IMR-90 (cell line): ENCODE measurements at regions not wholly inside any gene's neighbourhood (a gene's known extent, or its start where the extent isn't known, plus 50 kb on each side); places are given as distances from the start of the nearest gene placed in this dataset.

Experiments used
- ATAC-seq: fragments of 200-7000 bp; cut with Tn5 transposase; 2 replicates; pipeline ENCODE4 v1.9.1; 2020; ENCODE audit warnings: low read depth, mild to moderate bottlenecking, moderate library complexity
- BruUV-seq: library from RNA; stranded (reverse); fragments of 400-500 nt; replicated peaks from 2 replicates; lab custom pipeline; 2021; lab: Mats Ljungman, UMichigan
- CTCF ChIA-PET: fragments of 300-600 bp; formaldehyde crosslinking; extraction: SDS; loops from one replicate; lab custom pipeline; 2021; ENCODE audit warnings: antibody characterized with exemption; lab: Yijun Ruan, JAX
- POLR2A ChIA-PET: fragments of 300-600 bp; sonication (Branson Sonifier 250); formaldehyde crosslinking; loops from one replicate; lab custom pipeline; 2022; ENCODE audit warnings: antibody characterized with exemption; ENCODE audit not compliant: unreplicated experiment; lab: Charles Lee
- DNase-seq: peaks from one replicate; pipeline ENCODE4 v3.0.0; 2013
- H2AFZ ChIP-seq: replicated peaks from 2 replicates; pipeline ENCODE3; 2013; ENCODE audit warnings: low read length, mild to moderate bottlenecking; ENCODE audit not compliant: poor library complexity
- H2AK5ac ChIP-seq: 2 replicates; pipeline ENCODE4 v1.6.1; 2013; ENCODE audit warnings: low read depth, low read length, inconsistent platforms
- H2AK9ac ChIP-seq: replicated peaks from 2 replicates; pipeline ENCODE3; 2013; ENCODE audit warnings: mild to moderate bottlenecking, low read depth, low read length, moderate library complexity; ENCODE audit not compliant: poor library complexity
- H2BK120ac ChIP-seq: 2 replicates; pipeline ENCODE4 v1.6.1; 2013; ENCODE audit warnings: low read depth, low read length, inconsistent platforms
- H2BK15ac ChIP-seq: 3 replicates; pipeline ENCODE4 v1.6.1; 2013; ENCODE audit warnings: low read depth, low read length, inconsistent platforms
- H2BK20ac ChIP-seq: 2 replicates; pipeline ENCODE4 v1.6.1; 2013; ENCODE audit warnings: low read depth, mild to moderate bottlenecking, inconsistent platforms, low read length, moderate library complexity
- H2BK5ac ChIP-seq: 2 replicates; pipeline ENCODE4 v1.6.1; 2013; ENCODE audit warnings: mild to moderate bottlenecking, low read depth, low read length, inconsistent platforms; ENCODE audit not compliant: poor library complexity, severe bottlenecking
- H3K14ac ChIP-seq: replicated peaks from 2 replicates; pipeline ENCODE4 v1.6.1; 2013; ENCODE audit warnings: low read depth, low read length, inconsistent platforms
- H3K18ac ChIP-seq: 2 replicates; pipeline ENCODE4 v1.6.1; 2013; ENCODE audit warnings: low read depth, low read length, control low read depth
- H3K23ac ChIP-seq: 2 replicates; pipeline ENCODE4 v1.6.1; 2013; ENCODE audit warnings: low read depth, low read length, inconsistent platforms
- H3K27ac ChIP-seq: 2 replicates; pipeline ENCODE4 v1.5.1; 2013; ENCODE audit warnings: mild to moderate bottlenecking, control low read depth, low read length; ENCODE audit not compliant: insufficient read depth
- H3K27me3 ChIP-seq: 2 replicates; pipeline ENCODE4 v1.6.1; 2013; ENCODE audit warnings: low read length; ENCODE audit not compliant: control insufficient read depth, insufficient read depth
- H3K36me3 ChIP-seq: 2 replicates; pipeline ENCODE4 v1.6.1; 2013; ENCODE audit warnings: low read length, mixed read lengths; ENCODE audit not compliant: control insufficient read depth, insufficient read depth
- H3K4ac ChIP-seq: 2 replicates; pipeline ENCODE4 v1.6.1; 2013; ENCODE audit warnings: low read depth, low read length, inconsistent platforms
- H3K4me1 ChIP-seq: 2 replicates; pipeline ENCODE4 v1.6.1; 2013; ENCODE audit warnings: low read length, mixed read lengths; ENCODE audit not compliant: control insufficient read depth, insufficient read depth
- H3K4me2 ChIP-seq: 2 replicates; pipeline ENCODE4 v1.6.1; 2013; ENCODE audit warnings: low read depth, mild to moderate bottlenecking, control low read depth, low read length, moderate library complexity
- H3K4me3 ChIP-seq: 2 replicates; pipeline ENCODE4 v1.5.1; 2013; ENCODE audit warnings: low read depth, mild to moderate bottlenecking, control low read depth, low read length, moderate library complexity; ENCODE audit not compliant: insufficient read depth
- H3K56ac ChIP-seq: 2 replicates; pipeline ENCODE4 v1.6.1; 2013; ENCODE audit warnings: low read length, inconsistent platforms; ENCODE audit not compliant: insufficient read depth; ENCODE audit errors: extremely low read depth
- H3K79me1 ChIP-seq, 2 experiments: 2 replicates each; pipeline ENCODE4 v1.6.1; 2013; ENCODE audit warnings: low read length in 2 of 2, inconsistent platforms in 1 of 2, low read depth in 1 of 2
- H3K9ac ChIP-seq: 2 replicates; pipeline ENCODE4 v1.6.1; 2013; ENCODE audit warnings: low read depth, low read length, control low read depth
- H3K9me1 ChIP-seq: 2 replicates; pipeline ENCODE4 v1.6.1; 2013; ENCODE audit warnings: low read length, inconsistent platforms; ENCODE audit not compliant: insufficient read depth
- H3K9me3 ChIP-seq: 2 replicates; pipeline ENCODE4 v1.6.1; 2013; ENCODE audit warnings: low read length; ENCODE audit not compliant: control insufficient read depth, insufficient read depth
- H4K20me1 ChIP-seq: 2 replicates; pipeline ENCODE4 v1.6.1; 2013; ENCODE audit warnings: low read length, inconsistent platforms; ENCODE audit not compliant: insufficient read depth
- H4K5ac ChIP-seq: 2 replicates; pipeline ENCODE4 v1.6.1; 2013; ENCODE audit warnings: mild to moderate bottlenecking, low read depth, low read length, control low read depth
- H4K8ac ChIP-seq, 2 experiments: 2 replicates each; pipeline ENCODE4 v1.6.1; 2013; ENCODE audit warnings: low read depth in 2 of 2, low read length in 2 of 2, control low read depth in 1 of 2, inconsistent platforms in 1 of 2
- H4K91ac ChIP-seq: 2 replicates; pipeline ENCODE4 v1.6.1; 2013; ENCODE audit warnings: low read depth, low read length, inconsistent platforms; ENCODE audit not compliant: insufficient read depth
- POLR2A ChIP-seq: IDR thresholded peaks from 2 replicates; pipeline ENCODE4 v1.6.1; 2012; ENCODE audit warnings: mild to moderate bottlenecking, low read depth, low read length
- WGBS, 2 experiments: methylation state at CpG; one replicate each; pipeline versions ENCODE4 v1.1.5 to v1.1.7; 2013; ENCODE audit warnings: missing lambda C conversion rate in 2 of 2; ENCODE audit not compliant: insufficient read length in 1 of 2; ENCODE audit errors: extremely low coverage in 2 of 2; 5-methylcytosine and 5-hydroxymethylcytosine counted together
- dilution Hi-C: fragments of 300-500 bp; cut with HindIII; formaldehyde crosslinking; loops from one replicate; pipeline ENCODE4 v1.14.3; 2018; ENCODE audit warnings: low sequenced_read_pairs; ENCODE audit not compliant: unreplicated experiment
- in situ Hi-C: fragments of 300-500 bp; cut with MboI; formaldehyde crosslinking; loops from 3 replicates; pipeline ENCODE4 v1.14.3; 2019; ENCODE audit warnings: low sequenced_read_pairs, inconsistent platforms, mixed read lengths
- intact Hi-C: fragments of 100-400 bp; cut with micrococcal nuclease; formaldehyde crosslinking; loops from 2 replicates; pipeline ENCODE4 v1.10.0; 2022

- intact Hi-C loops (no loop called here), in situ Hi-C loops (no loop called here), dilution Hi-C loops (no loop called here)
- Histone ChIP-seq H3K27me3 (no peaks in the 10 kb centered on the region), H3K79me1 (no peaks in the 10 kb centered on the region), H4K8ac (no peak overlapping the region), H4K20me1 (no peaks in the 10 kb centered on the region), H3K4me1 (no peaks in the 10 kb centered on the region), H2BK5ac (no peak overlapping the region), H2AFZ (no peak overlapping the region), H2BK20ac (no peak overlapping the region), H4K91ac (no peak overlapping the region), H3K56ac (no peak overlapping the region), H3K4me2 (no peak overlapping the region), H2BK120ac (no peak overlapping the region), H3K4me3 (no peak overlapping the region), H2AK9ac (no peak overlapping the region), H3K4ac (no peak overlapping the region), H4K5ac (no peak overlapping the region), H3K36me3 (no peaks in the 10 kb centered on the region), H3K9me1 (no peaks in the 10 kb centered on the region), H3K9ac (no peak overlapping the region), H2BK15ac (no peak overlapping the region), H2AK5ac (no peak overlapping the region), H3K14ac (no peak overlapping the region), H3K27ac (no peak overlapping the region), H3K23ac (no peak overlapping the region), H3K18ac (no peak overlapping the region), H3K9me3 (no peaks in the 10 kb centered on the region)
- BruUV-seq, result no TSS peak
- TF ChIP-seq POLR2A, result no peak
- CTCF ChIA-PET, result no interaction called here
- no CpG with 5 or more reads among the region's 4 CpGs for WGBS, 2 experiments
- ATAC-seq, result no peak
- no peak for DNase-seq
- POLR2A ChIA-PET, result no interaction called here
Observed at GRCh38 chr10:83954193-83954799, 185.0 kb upstream of the GHITM start.
